Endothelial cell of hepatic sinusoid (primary cell): ENCODE measurements at regions not wholly inside any gene's neighbourhood (a gene's known extent, or its start where the extent isn't known, plus 50 kb on each side); places are given as distances from the start of the nearest gene placed in this dataset.

ENCODE experiments used
- in situ Hi-C: cut with HindIII; loops from 2 replicates; pipeline ENCODE4 v1.10.0; 2017; ENCODE audit warnings: low sequenced_read_pairs

DNA sequence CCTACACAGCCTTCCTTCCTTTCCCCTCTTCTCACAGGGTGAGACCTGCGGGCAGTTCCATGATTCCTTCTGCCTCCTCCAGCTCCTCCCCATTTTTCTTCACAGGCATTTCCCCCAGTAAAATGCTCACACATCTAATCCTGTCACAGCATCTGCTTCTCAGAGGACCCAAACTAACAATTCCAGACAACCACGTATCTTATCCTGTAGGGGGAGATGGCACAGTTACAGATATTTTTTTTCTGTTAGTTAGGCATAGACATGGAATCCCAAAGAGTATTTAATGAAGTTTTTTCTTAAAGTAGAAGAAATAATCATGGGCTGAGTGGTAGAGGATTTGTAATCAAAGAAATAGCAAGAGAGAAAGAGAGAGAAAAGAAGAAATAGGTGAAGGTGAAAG, 373.1 kb upstream of the ADAMTS9 start:
- in situ Hi-C loops, result no loop called here

- in situ Hi-C loops, result no loop called here
Observed at GRCh38 chr3:65052101-65052500, 364.3 kb upstream of the ADAMTS9 start.

DNA sequence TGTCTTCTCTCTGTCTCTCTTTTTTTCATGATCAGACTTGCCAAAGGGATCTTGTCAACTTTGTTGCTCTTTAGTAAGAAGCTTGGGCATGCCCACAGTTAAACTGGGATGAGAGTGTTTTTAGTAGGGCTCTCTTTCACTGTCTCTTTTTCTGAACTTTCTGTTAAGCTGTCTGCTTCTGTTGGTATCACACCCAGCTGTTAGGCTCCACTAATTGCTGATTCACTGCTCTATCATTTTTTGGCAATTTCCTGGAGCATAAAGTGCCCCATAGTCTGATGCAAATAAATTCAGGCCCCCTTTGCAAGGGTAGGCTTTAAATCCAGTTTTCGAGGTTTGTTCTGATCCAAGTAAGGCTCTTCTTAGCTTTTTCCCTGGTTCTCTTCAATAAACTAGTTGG, 360.4 kb upstream of the ADAMTS9 start:
- in situ Hi-C loops, result no loop called here

DNA sequence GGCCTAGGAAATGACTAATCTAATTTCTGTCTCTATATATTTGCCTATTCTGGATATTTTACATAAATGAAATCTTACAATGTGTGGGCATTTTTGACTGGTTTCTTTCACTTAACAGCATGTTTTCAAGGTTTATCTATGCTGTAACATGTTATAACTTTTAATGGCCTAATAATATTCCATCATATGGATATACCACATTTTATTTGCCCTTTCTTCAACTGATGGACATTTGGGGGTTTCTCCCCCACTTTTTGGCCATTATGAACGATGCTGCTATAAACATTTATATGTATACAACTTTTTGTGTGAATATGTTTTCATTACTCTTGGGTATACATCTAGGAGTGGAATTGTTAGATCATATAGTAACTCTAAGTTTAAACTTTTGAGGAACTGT, 357.3 kb upstream of the ADAMTS9 start:
- in situ Hi-C loops, result no loop called here

GRCh38 chr3:65044401-65044800, 356.6 kb upstream of the ADAMTS9 start:
- in situ Hi-C loops, result no loop called here

GRCh38 chr3:65042675-65043074, 354.9 kb upstream of the ADAMTS9 start:
- in situ Hi-C loops, result no loop called here

DNA sequence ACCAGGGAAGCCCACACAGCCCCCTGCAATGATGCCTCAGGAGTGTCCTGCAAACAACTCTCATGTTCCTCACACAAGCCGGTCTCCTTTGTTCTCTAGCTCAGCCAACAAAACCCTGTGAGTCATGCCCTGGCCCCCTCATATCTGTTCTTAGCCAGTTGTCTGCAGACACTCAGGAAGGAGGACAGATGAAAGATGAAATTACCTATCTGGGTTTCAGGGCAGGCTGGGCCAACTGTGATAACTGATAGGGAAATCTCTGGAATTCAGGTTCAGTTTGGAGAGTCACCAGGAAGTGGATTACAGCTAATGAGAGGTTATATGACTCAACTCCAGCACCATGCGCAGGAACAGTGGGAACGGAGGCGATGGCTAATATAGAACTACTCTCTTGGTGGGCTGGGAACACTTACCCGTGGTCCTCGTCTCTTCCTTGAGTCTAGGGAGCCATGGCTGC, 352.0 kb upstream of the ADAMTS9 start:
- in situ Hi-C loops, result loop anchor here (5.0 kb wide), 1 partner anchor 62 kb away; no protein-coding TSS in a partner anchor

DNA sequence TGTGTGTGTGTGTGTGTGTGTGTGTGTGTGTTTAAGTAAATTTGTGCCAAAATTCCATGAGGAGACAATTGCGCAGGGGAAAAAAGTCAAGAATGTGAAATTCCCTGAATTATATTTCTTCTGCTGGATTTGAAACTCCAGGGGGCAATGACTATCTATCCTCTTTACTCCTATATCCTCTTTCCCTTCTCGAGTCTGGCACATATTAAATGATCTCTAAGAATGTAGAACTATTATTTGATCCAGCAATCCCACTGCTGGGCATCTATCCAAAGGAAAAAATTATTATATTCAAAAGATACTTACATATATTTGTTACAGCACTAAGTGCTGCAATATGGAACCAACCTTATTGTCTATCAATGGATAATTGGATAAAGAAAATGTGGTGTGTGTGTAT, 350.1 kb upstream of the ADAMTS9 start:
- in situ Hi-C loops, result loop anchor here (5.0 kb wide), 1 partner anchor 61 kb away; no protein-coding TSS in a partner anchor

- in situ Hi-C loops, result loop anchor here (5.0 kb wide), 1 partner anchor 58 kb away; no protein-coding TSS in a partner anchor
Observed at GRCh38 chr3:65035246-65035645, 347.4 kb upstream of the ADAMTS9 start.

GRCh38 chr3:65033576-65033975, 345.8 kb upstream of the ADAMTS9 start:
- in situ Hi-C loops, result no loop called here

- in situ Hi-C loops, result no loop called here
Observed at GRCh38 chr3:65030847-65031463, 343.2 kb upstream of the ADAMTS9 start.

- in situ Hi-C loops, result no loop called here
Observed at GRCh38 chr3:65030014-65030627, 342.3 kb upstream of the ADAMTS9 start.

DNA sequence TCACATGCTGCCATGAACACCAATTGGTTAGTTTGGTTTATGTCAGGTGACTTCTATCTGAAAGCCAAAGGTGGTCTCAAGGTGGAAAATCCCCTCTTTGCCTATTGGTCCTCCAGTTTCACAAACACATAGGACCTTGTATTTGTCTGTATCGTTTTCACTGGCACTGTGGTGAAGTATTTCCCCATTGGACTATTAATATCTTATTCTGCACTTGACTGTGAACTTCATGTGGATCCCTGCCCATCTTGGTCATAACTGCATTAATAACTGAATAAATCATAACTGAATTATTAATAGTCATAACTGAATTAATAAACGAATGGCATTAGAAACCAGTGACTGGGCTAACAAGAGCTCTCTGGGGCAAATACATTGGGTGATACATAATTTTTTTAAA, 341.3 kb upstream of the ADAMTS9 start:
- in situ Hi-C loops, result no loop called here

DNA sequence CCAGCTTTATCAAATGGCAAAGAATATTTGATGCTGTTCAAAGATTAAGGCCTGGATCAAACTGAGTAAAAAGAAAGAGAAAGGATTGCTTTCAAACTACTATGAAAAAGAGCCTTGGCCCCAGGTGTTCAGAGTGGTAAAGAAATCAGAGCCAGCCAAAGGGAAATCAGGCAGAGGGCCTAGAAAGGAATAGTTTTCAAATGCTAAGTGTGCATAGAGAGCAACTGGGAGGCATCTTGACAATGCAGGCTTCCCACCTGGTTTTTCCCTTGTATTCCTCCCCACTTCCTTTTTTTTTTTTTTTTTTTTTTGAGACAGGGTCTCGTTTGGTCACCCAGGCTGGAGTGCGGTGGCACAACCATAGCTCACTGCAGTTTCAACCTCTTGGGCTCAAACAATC, 340.2 kb upstream of the ADAMTS9 start:
- in situ Hi-C loops, result no loop called here

GRCh38 chr3:65027335-65027734, 339.5 kb upstream of the ADAMTS9 start:
- in situ Hi-C loops, result no loop called here

DNA sequence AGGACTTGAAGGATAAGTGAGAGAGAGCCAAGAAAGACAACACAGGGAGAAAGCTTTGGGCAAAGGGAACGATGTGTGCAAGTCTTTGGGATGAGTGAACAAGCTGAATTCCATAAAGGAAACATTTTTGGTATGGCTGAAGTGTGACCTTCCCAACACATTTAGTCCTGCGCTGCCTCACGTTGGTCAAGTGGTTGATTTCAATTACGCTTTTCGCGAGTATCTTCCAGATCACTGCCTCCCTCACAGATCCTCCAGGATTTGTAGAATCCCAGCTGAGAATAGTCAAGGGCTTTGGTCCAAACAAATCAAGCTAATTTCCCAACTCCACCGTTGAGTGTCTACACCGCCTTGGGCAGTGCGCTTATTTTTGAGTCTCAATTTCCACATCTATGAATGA, 338.4 kb upstream of the ADAMTS9 start:
- in situ Hi-C loops, result no loop called here

- in situ Hi-C loops, result no loop called here
Observed at GRCh38 chr3:65024148-65024547, 336.3 kb upstream of the ADAMTS9 start.

- in situ Hi-C loops, result no loop called here
Observed at GRCh38 chr3:65020281-65021160, 332.7 kb upstream of the ADAMTS9 start.

DNA sequence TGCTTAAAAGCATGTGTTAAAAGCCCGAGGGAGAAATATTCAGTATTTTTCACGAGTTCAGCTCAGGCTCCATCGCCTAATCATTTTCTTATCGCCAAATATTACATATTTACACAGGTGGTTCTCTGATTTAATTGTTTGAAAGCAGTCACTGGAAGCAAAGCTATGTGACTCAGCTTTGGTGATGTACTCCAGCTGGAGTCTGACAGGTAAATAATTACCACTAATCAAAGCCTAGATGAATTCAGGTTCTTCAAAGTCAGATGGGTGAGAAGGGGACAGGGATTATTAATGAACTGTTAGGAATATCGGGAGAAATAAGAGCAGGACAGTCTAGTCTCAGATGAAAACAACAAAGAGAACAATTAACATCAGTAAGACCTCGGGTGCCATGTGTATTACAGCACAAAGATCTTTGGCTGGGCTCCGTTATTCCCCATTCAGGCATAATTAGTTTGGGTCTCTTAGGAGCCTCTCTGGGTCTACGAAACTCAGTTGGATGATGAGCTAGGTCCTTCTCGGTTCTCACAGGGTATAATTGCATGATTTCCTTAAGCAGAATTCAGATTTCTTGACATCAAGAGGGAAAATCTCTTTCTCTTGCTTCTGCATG, 331.7 kb upstream of the ADAMTS9 start:
- in situ Hi-C loops, result no loop called here

GRCh38 chr3:65018801-65019200, 331.0 kb upstream of the ADAMTS9 start:
- in situ Hi-C loops, result no loop called here

DNA sequence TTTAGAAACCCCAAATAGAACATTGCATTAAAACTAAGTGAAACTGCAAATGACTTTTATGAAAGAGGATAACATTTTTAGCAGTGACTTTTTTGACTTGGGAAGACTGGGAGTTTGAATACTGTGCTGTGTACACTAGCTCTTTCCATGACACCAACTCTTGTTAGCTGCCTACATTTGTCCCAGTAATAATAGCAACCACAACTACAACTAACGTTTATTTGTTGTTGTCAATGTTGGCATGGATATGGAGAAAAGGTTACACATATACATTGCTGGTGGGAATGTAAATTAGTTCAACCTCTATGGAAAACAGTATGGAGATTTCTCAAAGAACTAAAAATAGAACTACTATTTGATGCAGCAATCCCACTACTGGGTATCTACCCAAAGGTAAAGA, 329.6 kb upstream of the ADAMTS9 start:
- in situ Hi-C loops, result no loop called here
